H9 (cell line): ENCODE measurements at regions not wholly inside any gene's neighbourhood (a gene's known extent, or its start where the extent isn't known, plus 50 kb on each side); places are given as distances from the start of the nearest gene placed in this dataset.

Experiments
- DNase-seq: peaks from one replicate; pipeline ENCODE4 v3.0.0-alpha.2; 2017
- H2AFZ ChIP-seq: one replicate; pipeline ENCODE4 v1.6.1; 2013; ENCODE audit warnings: mild to moderate bottlenecking, low read length, control low read depth, moderate library complexity
- H2AK5ac ChIP-seq: 2 replicates; pipeline ENCODE4 v1.6.1; 2013; ENCODE audit warnings: low read length, control low read depth, mixed read lengths; ENCODE audit not compliant: insufficient read length
- H2BK120ac ChIP-seq: one replicate; pipeline ENCODE4 v1.6.1; 2013; ENCODE audit warnings: low read depth, mild to moderate bottlenecking, low read length, control low read depth, inconsistent platforms; ENCODE audit not compliant: poor library complexity, severe bottlenecking
- H2BK12ac ChIP-seq: 2 replicates; pipeline ENCODE4 v1.6.1; 2013; ENCODE audit warnings: low read length, control low read depth, mixed read lengths, low read depth; ENCODE audit not compliant: insufficient read length
- H2BK15ac ChIP-seq: 2 replicates; pipeline ENCODE4 v1.6.1; 2013; ENCODE audit warnings: low read depth, low read length, control low read depth
- H2BK20ac ChIP-seq: one replicate; pipeline ENCODE4 v1.6.1; 2013; ENCODE audit warnings: low read depth, mild to moderate bottlenecking, low read length, control low read depth, inconsistent platforms; ENCODE audit not compliant: poor library complexity, severe bottlenecking
- H2BK5ac ChIP-seq: 2 replicates; pipeline ENCODE4 v1.6.1; 2013; ENCODE audit warnings: low read length, control low read depth, mixed read lengths; ENCODE audit not compliant: insufficient read length
- H3K14ac ChIP-seq: 2 replicates; pipeline ENCODE4 v1.6.1; 2013; ENCODE audit warnings: low read length, control low read depth; ENCODE audit not compliant: insufficient read depth
- H3K18ac ChIP-seq: 2 replicates; pipeline ENCODE4 v1.6.1; 2013; ENCODE audit warnings: low read depth, mild to moderate bottlenecking, mixed read lengths, low read length, control low read depth; ENCODE audit not compliant: insufficient read length
- H3K23ac ChIP-seq: 2 replicates; pipeline ENCODE4 v1.6.1; 2013; ENCODE audit warnings: low read length, control low read depth, mixed read lengths, low read depth; ENCODE audit not compliant: insufficient read length
- H3K23me2 ChIP-seq: 2 replicates; pipeline ENCODE4 v1.6.1; 2013; ENCODE audit warnings: low read depth, mild to moderate bottlenecking, mixed read lengths, low read length, control low read depth; ENCODE audit not compliant: insufficient read length, poor library complexity, severe bottlenecking
- H3K27ac ChIP-seq: 2 replicates; pipeline ENCODE4 v1.5.1; 2013; ENCODE audit warnings: low read length, control low read depth, mixed read lengths, low read depth; ENCODE audit not compliant: insufficient read length
- H3K27me3 ChIP-seq: 2 replicates; pipeline ENCODE4 v1.6.1; 2013; ENCODE audit warnings: low read length, control low read depth, inconsistent platforms; ENCODE audit not compliant: insufficient read depth
- H3K4ac ChIP-seq: 2 replicates; pipeline ENCODE4 v1.6.1; 2013; ENCODE audit warnings: low read depth, mild to moderate bottlenecking, control low read depth, inconsistent platforms, low read length, moderate library complexity
- H3K4me1 ChIP-seq: 2 replicates; pipeline ENCODE4 v1.6.1; 2013; ENCODE audit warnings: low read length, control low read depth, inconsistent platforms; ENCODE audit not compliant: insufficient read depth
- H3K4me2 ChIP-seq: 2 replicates; pipeline ENCODE4 v1.6.1; 2013; ENCODE audit warnings: low read length, control low read depth, mixed read lengths; ENCODE audit not compliant: insufficient read length, insufficient read depth
- H3K56ac ChIP-seq: 2 replicates; pipeline ENCODE4 v1.6.1; 2013; ENCODE audit warnings: low read depth, mild to moderate bottlenecking, mixed read lengths, low read length, control low read depth; ENCODE audit not compliant: insufficient read length
- H3K79me1 ChIP-seq: 2 replicates; pipeline ENCODE4 v1.6.1; 2013; ENCODE audit warnings: low read depth, mild to moderate bottlenecking, moderate library complexity, low read length, control low read depth, inconsistent platforms; ENCODE audit not compliant: insufficient read depth, poor library complexity, severe bottlenecking
- H3K79me2 ChIP-seq: 2 replicates; pipeline ENCODE4 v1.6.1; 2013; ENCODE audit warnings: low read length, control low read depth, inconsistent platforms; ENCODE audit not compliant: insufficient read depth
- H3K9ac ChIP-seq: 2 replicates; pipeline ENCODE4 v1.6.1; 2013; ENCODE audit warnings: low read length, control low read depth, mixed read lengths; ENCODE audit not compliant: insufficient read length; ENCODE audit errors: extremely low read depth
- H3K9me3 ChIP-seq: one replicate; pipeline ENCODE4 v1.6.1; 2013; ENCODE audit warnings: low read depth, low read length, inconsistent platforms; ENCODE audit not compliant: control insufficient read depth
- H3T11ph ChIP-seq: one replicate; pipeline ENCODE4 v1.6.1; 2013; ENCODE audit warnings: mild to moderate bottlenecking, low read length, control low read depth, inconsistent platforms
- H4K20me1 ChIP-seq: one replicate; pipeline ENCODE4 v1.6.1; 2013; ENCODE audit not compliant: control insufficient read depth, insufficient read length, insufficient read depth
- H4K5ac ChIP-seq: 2 replicates; pipeline ENCODE4 v1.6.1; 2013; ENCODE audit warnings: low read depth, mild to moderate bottlenecking, mixed read lengths, low read length, control low read depth; ENCODE audit not compliant: insufficient read length
- H4K8ac ChIP-seq: replicated peaks from 2 replicates; pipeline ENCODE4 v1.6.1; 2013; ENCODE audit warnings: low read length, control low read depth, mixed read lengths, low read depth; ENCODE audit not compliant: insufficient read length
- H4K91ac ChIP-seq: 2 replicates; pipeline ENCODE4 v1.6.1; 2013; ENCODE audit warnings: low read depth, mild to moderate bottlenecking, moderate library complexity, mixed read lengths, low read length, control low read depth; ENCODE audit not compliant: insufficient read length
- H3K27ac Mint-ChIP-seq, 3 experiments: 2 replicates in 2 of 3; 3 replicates in 1 of 3; pipeline ENCODE4 v1.8.0; 2020 to 2021; ENCODE audit warnings: mixed read lengths in 3 of 3, mild to moderate bottlenecking in 1 of 3, moderate library complexity in 1 of 3
- H3K27me3 Mint-ChIP-seq: 2 replicates; pipeline ENCODE4 v1.8.0; 2021; ENCODE audit warnings: low read depth, mild to moderate bottlenecking, moderate library complexity, mixed read lengths
- H3K36me3 Mint-ChIP-seq, 3 experiments: 2 replicates in 2 of 3; 3 replicates in 1 of 3; pipeline ENCODE4 v1.8.0; 2020 to 2021; ENCODE audit warnings: low read depth in 3 of 3, mixed read lengths in 3 of 3; ENCODE audit not compliant: insufficient read depth in 1 of 3
- H3K4me1 Mint-ChIP-seq, 2 experiments: 2 replicates each; pipeline ENCODE4 v1.8.0; 2020; ENCODE audit warnings: mixed read lengths in 2 of 2
- H3K4me3 Mint-ChIP-seq, 2 experiments: 2 replicates in 1 of 2; 3 replicates in 1 of 2; pipeline ENCODE4 v1.8.0; 2020 to 2021; ENCODE audit warnings: mild to moderate bottlenecking in 2 of 2, mixed read lengths in 2 of 2, moderate library complexity in 1 of 2
- H3K9me3 Mint-ChIP-seq, 2 experiments: 2 replicates in 1 of 2; 3 replicates in 1 of 2; pipeline ENCODE4 v1.8.0; 2020; ENCODE audit warnings: mild to moderate bottlenecking in 2 of 2, mixed read lengths in 2 of 2, moderate library complexity in 1 of 2
- WGBS: extraction: QIAGEN DNeasy Blood & Tissue Kit; methylation state at CpG from one replicate; pipeline ENCODE4 v1.1.7; 2013; ENCODE audit warnings: missing lambda C conversion rate, low lambda C conversion rate, mixed read lengths; ENCODE audit not compliant: insufficient read length; ENCODE audit errors: extremely low coverage; 5-methylcytosine and 5-hydroxymethylcytosine counted together
- TF ChIP-seq, protein P1 (sequence below): fragments of 200-600 bp; sonication (generic); conservative IDR thresholded peaks from 3 replicates; pipeline ENCODE4 v1.8.0; 2021; ENCODE audit warnings: antibody characterized with exemption, mild to moderate bottlenecking

DNA sequence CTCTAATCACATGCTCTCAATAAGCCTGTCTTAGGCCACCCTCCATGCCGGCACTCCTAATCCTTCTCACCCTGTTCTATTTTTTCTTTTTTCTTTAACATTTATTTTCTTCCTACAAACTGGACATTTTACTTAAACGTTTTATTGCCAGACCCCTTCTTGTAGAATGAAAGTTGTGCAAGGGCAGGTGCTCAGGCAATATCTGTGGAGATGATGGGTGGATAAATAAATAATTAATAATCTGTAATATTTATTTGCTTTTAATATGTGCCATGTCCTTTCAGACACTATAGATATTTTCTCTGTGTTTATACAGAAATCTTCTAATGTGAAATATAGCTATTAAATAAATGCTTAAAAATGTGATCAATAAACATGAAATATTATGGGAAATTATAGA lies 815.7 kb upstream of the MIR17HG start:
- H4K8ac ChIP-seq = no peak overlapping the region
- H2BK12ac ChIP-seq = no peak overlapping the region
- H3K79me2 ChIP-seq = no peaks in the 10 kb centered on the region
- no peak overlapping the region for H3K4ac ChIP-seq
- no peak overlapping the region for H3K9ac ChIP-seq
- no peaks in the 10 kb centered on the region for H4K20me1 ChIP-seq
- no peak overlapping the region for H3K27ac Mint-ChIP-seq
- H3K27me3 Mint-ChIP-seq = no peaks in the 10 kb centered on the region
- H3K9me3 ChIP-seq = no peaks in the 10 kb centered on the region
- no peak overlapping the region for H3K18ac ChIP-seq
- no peaks in the 10 kb centered on the region for H3K79me1 ChIP-seq
- no peak overlapping the region for H3K27ac ChIP-seq
- no CpG with 5 or more reads among the region's 2 CpGs for WGBS
- no peak overlapping the region for H4K91ac ChIP-seq
- H3K23ac ChIP-seq = no peak overlapping the region
- no peak overlapping the region for H2BK20ac ChIP-seq
- H2BK5ac ChIP-seq = no peak overlapping the region
- no peaks in the 10 kb centered on the region for H3K23me2 ChIP-seq
- no peaks in the 10 kb centered on the region for H3K4me1 Mint-ChIP-seq
- no peak overlapping the region for H2BK120ac ChIP-seq
- no peak overlapping the region for H4K5ac ChIP-seq
- H3T11ph ChIP-seq = no peak overlapping the region
- no peak overlapping the region for H3K14ac ChIP-seq
- no peaks in the 10 kb centered on the region; a peak in 1 of 5 replicates for H3K9me3 Mint-ChIP-seq
- H2BK15ac ChIP-seq = no peak overlapping the region
- no peak overlapping the region for H2AK5ac ChIP-seq
- no peak overlapping the region for H3K4me3 Mint-ChIP-seq
- no peaks in the 10 kb centered on the region for H3K36me3 Mint-ChIP-seq
- no peaks in the 10 kb centered on the region for H3K4me1 ChIP-seq
- no peak for DNase-seq
- H2AFZ ChIP-seq = no peak overlapping the region
- H3K56ac ChIP-seq = no peak overlapping the region
- no peak overlapping the region for H3K4me2 ChIP-seq
- TF ChIP-seq, protein P1, sequence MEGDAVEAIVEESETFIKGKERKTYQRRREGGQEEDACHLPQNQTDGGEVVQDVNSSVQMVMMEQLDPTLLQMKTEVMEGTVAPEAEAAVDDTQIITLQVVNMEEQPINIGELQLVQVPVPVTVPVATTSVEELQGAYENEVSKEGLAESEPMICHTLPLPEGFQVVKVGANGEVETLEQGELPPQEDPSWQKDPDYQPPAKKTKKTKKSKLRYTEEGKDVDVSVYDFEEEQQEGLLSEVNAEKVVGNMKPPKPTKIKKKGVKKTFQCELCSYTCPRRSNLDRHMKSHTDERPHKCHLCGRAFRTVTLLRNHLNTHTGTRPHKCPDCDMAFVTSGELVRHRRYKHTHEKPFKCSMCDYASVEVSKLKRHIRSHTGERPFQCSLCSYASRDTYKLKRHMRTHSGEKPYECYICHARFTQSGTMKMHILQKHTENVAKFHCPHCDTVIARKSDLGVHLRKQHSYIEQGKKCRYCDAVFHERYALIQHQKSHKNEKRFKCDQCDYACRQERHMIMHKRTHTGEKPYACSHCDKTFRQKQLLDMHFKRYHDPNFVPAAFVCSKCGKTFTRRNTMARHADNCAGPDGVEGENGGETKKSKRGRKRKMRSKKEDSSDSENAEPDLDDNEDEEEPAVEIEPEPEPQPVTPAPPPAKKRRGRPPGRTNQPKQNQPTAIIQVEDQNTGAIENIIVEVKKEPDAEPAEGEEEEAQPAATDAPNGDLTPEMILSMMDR = no peak
- H3K27me3 ChIP-seq = no peaks in the 10 kb centered on the region
